ENCODE measurements at regions not wholly inside any gene's neighbourhood (a gene's known extent, or its start where the extent isn't known, plus 50 kb on each side); places are given as distances from the start of the nearest gene placed in this dataset.

DNA sequence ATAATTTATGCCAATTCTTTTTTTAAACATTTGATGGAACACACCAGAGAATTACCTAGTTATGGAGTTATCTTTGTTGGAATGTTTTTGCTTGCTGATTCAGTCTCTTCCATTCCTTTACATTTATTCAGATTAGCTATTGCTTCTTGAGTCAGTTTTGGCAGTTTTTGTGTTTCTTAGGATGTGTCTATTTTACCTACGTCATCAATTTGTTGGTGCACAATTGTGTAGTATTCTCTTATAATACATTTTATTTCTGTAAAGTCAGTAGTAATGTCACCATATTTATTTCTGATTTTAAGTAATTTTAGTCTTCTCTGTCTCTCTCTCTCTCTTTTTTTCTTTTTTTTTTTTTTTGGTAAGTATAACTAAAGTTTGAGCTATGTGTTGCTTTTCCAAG is 929.5 kb upstream of the RAG2 start:
- no peak overlapping the region for H2AFZ ChIP-seq (ENCODE audit: low read depth, low read length, poor library complexity, severe bottlenecking)
- no peaks in the 10 kb centered on the region for H3K27me3 ChIP-seq (ENCODE audit: insufficient read depth, low read length)
- H3K9me3 ChIP-seq (ENCODE audit: control insufficient read depth in 1 of 2, insufficient read depth in 1 of 2, low read depth in 1 of 2, low read length in 2 of 2) = peaks cover 3 to 8% of the 10 kb centered on the region in 2 experiments; a peak in 3 of 4 replicates
- no peak for DNase-seq (ENCODE audit: low read depth, low spot score)
- ChIA-PET RAD21 (ENCODE audit: low non-redundant PET in 1 of 2, low total read pairs in 2 of 2, uncharacterized antibody in 2 of 2, unreplicated experiment in 2 of 2) (no interaction called here), POLR2A (no interaction called here), CTCF (interaction anchor here (0.6 kb wide), 1 partner anchor 500 kb away, joined by 3 read pairs; no protein-coding TSS in a partner anchor)
- TF ChIP-seq JUND (IDR thresholded peaks at IDR 0.05) = no peak
- TF ChIP-seq, protein P1, sequence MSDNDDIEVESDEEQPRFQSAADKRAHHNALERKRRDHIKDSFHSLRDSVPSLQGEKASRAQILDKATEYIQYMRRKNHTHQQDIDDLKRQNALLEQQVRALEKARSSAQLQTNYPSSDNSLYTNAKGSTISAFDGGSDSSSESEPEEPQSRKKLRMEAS (IDR thresholded peaks at IDR 0.05) = no peak
- TF ChIP-seq RAD21 (IDR thresholded peaks at IDR 0.05; ENCODE audit: low read depth) = no peak
- TF ChIP-seq, protein P2, sequence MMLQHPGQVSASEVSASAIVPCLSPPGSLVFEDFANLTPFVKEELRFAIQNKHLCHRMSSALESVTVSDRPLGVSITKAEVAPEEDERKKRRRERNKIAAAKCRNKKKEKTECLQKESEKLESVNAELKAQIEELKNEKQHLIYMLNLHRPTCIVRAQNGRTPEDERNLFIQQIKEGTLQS (IDR thresholded peaks at IDR 0.05) = no peak
- TF ChIP-seq POLR2AphosphoS5 (IDR thresholded peaks at IDR 0.05; ENCODE audit: low read depth, low read length) = no peak
- TF ChIP-seq TCF7L2 (IDR thresholded peaks at IDR 0.05; ENCODE audit: borderline replicate concordance, extremely low read depth, insufficient read depth, insufficient read length) = no peak
- TF ChIP-seq, protein P3, sequence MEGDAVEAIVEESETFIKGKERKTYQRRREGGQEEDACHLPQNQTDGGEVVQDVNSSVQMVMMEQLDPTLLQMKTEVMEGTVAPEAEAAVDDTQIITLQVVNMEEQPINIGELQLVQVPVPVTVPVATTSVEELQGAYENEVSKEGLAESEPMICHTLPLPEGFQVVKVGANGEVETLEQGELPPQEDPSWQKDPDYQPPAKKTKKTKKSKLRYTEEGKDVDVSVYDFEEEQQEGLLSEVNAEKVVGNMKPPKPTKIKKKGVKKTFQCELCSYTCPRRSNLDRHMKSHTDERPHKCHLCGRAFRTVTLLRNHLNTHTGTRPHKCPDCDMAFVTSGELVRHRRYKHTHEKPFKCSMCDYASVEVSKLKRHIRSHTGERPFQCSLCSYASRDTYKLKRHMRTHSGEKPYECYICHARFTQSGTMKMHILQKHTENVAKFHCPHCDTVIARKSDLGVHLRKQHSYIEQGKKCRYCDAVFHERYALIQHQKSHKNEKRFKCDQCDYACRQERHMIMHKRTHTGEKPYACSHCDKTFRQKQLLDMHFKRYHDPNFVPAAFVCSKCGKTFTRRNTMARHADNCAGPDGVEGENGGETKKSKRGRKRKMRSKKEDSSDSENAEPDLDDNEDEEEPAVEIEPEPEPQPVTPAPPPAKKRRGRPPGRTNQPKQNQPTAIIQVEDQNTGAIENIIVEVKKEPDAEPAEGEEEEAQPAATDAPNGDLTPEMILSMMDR (IDR thresholded peaks at IDR 0.05 in 2 of 3, conservative IDR thresholded peaks at IDR 0.05 in 1 of 3; ENCODE audit: borderline replicate concordance in 1 of 3, insufficient read depth in 1 of 3, low read depth in 2 of 3, low read length in 2 of 3) = no peak
- TF ChIP-seq SRF (IDR thresholded peaks at IDR 0.05; ENCODE audit: low read depth) = no peak
- TF ChIP-seq, protein P4, sequence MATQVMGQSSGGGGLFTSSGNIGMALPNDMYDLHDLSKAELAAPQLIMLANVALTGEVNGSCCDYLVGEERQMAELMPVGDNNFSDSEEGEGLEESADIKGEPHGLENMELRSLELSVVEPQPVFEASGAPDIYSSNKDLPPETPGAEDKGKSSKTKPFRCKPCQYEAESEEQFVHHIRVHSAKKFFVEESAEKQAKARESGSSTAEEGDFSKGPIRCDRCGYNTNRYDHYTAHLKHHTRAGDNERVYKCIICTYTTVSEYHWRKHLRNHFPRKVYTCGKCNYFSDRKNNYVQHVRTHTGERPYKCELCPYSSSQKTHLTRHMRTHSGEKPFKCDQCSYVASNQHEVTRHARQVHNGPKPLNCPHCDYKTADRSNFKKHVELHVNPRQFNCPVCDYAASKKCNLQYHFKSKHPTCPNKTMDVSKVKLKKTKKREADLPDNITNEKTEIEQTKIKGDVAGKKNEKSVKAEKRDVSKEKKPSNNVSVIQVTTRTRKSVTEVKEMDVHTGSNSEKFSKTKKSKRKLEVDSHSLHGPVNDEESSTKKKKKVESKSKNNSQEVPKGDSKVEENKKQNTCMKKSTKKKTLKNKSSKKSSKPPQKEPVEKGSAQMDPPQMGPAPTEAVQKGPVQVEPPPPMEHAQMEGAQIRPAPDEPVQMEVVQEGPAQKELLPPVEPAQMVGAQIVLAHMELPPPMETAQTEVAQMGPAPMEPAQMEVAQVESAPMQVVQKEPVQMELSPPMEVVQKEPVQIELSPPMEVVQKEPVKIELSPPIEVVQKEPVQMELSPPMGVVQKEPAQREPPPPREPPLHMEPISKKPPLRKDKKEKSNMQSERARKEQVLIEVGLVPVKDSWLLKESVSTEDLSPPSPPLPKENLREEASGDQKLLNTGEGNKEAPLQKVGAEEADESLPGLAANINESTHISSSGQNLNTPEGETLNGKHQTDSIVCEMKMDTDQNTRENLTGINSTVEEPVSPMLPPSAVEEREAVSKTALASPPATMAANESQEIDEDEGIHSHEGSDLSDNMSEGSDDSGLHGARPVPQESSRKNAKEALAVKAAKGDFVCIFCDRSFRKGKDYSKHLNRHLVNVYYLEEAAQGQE (IDR thresholded peaks at IDR 0.05; ENCODE audit: low read depth) = no peak
- no peak overlapping the region for H3K27ac ChIP-seq (ENCODE audit: low read depth, low read length)
- no peaks in the 10 kb centered on the region for H3K36me3 ChIP-seq (ENCODE audit: control insufficient read depth in 1 of 2, insufficient read depth in 2 of 2, low read length in 2 of 2)
- no peak for ATAC-seq
- no peaks in the 10 kb centered on the region for H3K9me2 ChIP-seq (ENCODE audit: insufficient read depth)
- intact Hi-C loops (cut with micrococcal nuclease) = no loop called here
- no TSS peak for BruUV-seq (replicated peaks)
- no peak overlapping the region for H3K9ac ChIP-seq (ENCODE audit: low read length)
- no peak overlapping the region for H3K4me2 ChIP-seq (ENCODE audit: low read length)
- H3K4me1 ChIP-seq (ENCODE audit: control insufficient read depth in 1 of 2, insufficient read depth in 2 of 2, low read length in 2 of 2) = no peaks in the 10 kb centered on the region
- no peaks in the 10 kb centered on the region for H4K20me1 ChIP-seq (ENCODE audit: insufficient read depth)
- no peak overlapping the region for H3K4me3 ChIP-seq (replicated peaks in 1 of 2; ENCODE audit: low read depth in 1 of 2, low read length in 2 of 2)
- no peaks in the 10 kb centered on the region for H3K79me2 ChIP-seq (ENCODE audit: insufficient read depth, low read length)
